ENCODE measurements at regions not wholly inside any gene's neighbourhood (a gene's known extent, or its start where the extent isn't known, plus 50 kb on each side); places are given as distances from the start of the nearest gene placed in this dataset.

DNA sequence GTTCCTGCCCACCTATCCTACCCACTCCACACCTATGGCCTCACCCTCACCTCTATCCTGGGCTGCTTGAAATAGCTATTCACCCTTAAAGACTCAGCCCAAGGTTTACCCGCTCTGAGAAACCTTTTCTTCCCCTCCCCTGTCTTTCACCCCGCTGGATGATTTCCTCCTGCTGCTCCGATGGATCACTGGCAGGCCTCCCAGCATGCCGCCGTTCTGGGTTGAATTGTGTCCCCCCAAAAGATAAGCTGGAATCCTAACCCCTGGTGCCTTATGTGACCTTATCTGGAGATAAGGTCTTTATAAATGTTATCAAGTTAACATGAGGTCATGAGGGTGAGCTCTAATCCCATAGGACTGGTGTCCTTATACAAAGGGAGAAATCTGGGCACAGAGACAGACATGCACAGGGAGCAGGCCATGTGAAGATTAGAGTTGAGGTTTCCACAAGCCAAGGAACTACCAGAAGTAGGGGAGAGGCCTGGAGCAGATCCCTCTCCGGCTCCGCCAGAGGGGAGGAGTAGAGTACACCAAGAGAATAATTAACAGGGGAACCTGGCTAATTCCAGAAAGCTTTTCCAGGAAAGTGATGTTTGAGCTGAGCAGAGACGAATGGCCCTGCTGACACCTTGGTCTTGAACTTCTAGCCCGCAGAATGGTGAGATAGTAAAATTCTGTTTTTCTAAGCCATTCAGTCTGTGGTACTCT, 110.0 kb upstream of the SERBP1 start:
- Histone ChIP-seq H3K9me3 (no peaks in the 10 kb centered on the region), H3K4me3 (no peak overlapping the region), H3K4me1 (no peaks in the 10 kb centered on the region), H3K36me3 (no peaks in the 10 kb centered on the region), H3K27ac (no peak overlapping the region), H3K27me3 (no peaks in the 10 kb centered on the region)
- no peak for TF ChIP-seq POLR2A (IDR thresholded peaks at IDR 0.05)
- TF ChIP-seq, protein P1, sequence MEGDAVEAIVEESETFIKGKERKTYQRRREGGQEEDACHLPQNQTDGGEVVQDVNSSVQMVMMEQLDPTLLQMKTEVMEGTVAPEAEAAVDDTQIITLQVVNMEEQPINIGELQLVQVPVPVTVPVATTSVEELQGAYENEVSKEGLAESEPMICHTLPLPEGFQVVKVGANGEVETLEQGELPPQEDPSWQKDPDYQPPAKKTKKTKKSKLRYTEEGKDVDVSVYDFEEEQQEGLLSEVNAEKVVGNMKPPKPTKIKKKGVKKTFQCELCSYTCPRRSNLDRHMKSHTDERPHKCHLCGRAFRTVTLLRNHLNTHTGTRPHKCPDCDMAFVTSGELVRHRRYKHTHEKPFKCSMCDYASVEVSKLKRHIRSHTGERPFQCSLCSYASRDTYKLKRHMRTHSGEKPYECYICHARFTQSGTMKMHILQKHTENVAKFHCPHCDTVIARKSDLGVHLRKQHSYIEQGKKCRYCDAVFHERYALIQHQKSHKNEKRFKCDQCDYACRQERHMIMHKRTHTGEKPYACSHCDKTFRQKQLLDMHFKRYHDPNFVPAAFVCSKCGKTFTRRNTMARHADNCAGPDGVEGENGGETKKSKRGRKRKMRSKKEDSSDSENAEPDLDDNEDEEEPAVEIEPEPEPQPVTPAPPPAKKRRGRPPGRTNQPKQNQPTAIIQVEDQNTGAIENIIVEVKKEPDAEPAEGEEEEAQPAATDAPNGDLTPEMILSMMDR (IDR thresholded peaks at IDR 0.05): no peak
- intact Hi-C loops (cut with DNase I; ENCODE audit: low total_unique reads): no loop called here
- no peak for DNase-seq

DNA sequence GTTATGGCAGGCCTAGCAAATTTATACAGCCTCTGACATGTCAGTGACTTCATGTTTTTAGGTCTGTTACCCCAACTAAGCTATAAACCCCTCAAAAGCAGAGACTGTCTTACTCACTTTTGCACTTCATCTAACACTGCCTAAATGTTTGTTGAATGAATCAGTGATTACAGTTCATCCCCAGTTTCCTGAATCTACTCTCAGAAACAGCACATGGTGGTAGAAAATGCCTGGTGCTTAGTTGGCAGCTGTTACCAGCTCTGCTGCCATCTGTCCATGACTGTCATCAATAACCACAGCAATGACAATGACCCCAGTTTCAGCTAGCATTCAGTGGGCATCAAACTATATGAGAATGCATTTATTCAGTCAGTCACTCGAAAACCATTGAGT, 110.5 kb upstream of the SERBP1 start:
- Histone ChIP-seq H3K27me3 (no peaks in the 10 kb centered on the region), H3K27ac (no peak overlapping the region), H3K4me3 (no peak overlapping the region), H3K9me3 (no peaks in the 10 kb centered on the region), H3K4me1 (no peaks in the 10 kb centered on the region), H3K36me3 (no peaks in the 10 kb centered on the region)
- DNase-seq: no peak
- intact Hi-C loops (cut with DNase I; ENCODE audit: low total_unique reads): no loop called here
- TF ChIP-seq POLR2A (IDR thresholded peaks at IDR 0.05): no peak
- TF ChIP-seq, protein P1 (IDR thresholded peaks at IDR 0.05): no peak

DNA sequence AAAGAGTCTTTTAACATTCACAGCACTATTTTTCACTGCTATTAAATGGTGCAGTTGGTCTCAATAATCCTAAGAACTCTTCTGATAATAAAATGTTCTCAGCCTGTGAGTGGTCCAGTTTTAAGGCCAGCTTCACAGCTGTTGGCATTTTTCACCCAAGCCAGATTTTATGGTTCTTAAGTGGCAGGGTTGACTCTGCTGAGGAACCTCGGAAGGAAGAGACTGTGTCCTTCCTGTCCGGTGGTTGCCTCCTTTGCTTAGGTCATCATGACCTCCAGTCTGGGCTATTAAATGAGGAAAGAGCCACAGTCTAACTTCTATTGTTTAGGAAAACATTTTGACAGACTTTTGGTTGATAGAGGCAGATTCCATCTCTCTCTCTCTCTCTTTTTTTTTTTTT, 112.5 kb upstream of the SERBP1 start:
- DNase-seq: no peak
- Histone ChIP-seq H3K9me3 (no peaks in the 10 kb centered on the region), H3K4me1 (no peaks in the 10 kb centered on the region), H3K36me3 (no peaks in the 10 kb centered on the region), H3K4me3 (no peak overlapping the region), H3K27me3 (no peaks in the 10 kb centered on the region), H3K27ac (no peak overlapping the region)
- intact Hi-C loops (cut with DNase I; ENCODE audit: low total_unique reads): no loop called here
- TF ChIP-seq POLR2A (IDR thresholded peaks at IDR 0.05): no peak
- TF ChIP-seq, protein P1 (IDR thresholded peaks at IDR 0.05): no peak

DNA sequence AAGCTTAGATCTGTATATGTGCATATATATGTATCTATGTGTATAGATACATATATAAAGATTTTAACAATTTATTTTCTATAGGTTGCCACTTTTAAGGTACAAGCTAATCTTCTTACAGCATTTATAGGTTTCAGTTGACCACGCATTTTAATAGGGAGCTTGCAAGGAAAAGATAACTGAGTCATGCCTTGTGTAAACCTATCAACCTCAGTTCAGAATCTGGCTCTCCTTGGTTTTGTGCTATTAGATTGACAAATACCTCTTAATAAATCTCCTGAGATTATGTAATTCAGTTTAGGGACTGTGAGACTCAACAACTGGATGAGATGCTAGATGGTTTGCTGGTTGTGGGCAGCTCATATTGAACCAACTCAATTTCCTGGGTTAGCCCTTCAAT, 114.7 kb upstream of the SERBP1 start:
- Histone ChIP-seq H3K27me3 (no peaks in the 10 kb centered on the region), H3K4me3 (no peak overlapping the region), H3K27ac (no peak overlapping the region), H3K4me1 (no peaks in the 10 kb centered on the region), H3K9me3 (no peaks in the 10 kb centered on the region), H3K36me3 (no peaks in the 10 kb centered on the region)
- intact Hi-C loops (cut with DNase I; ENCODE audit: low total_unique reads): no loop called here
- no peak for DNase-seq
- TF ChIP-seq, protein P1 (IDR thresholded peaks at IDR 0.05): no peak
- TF ChIP-seq POLR2A (IDR thresholded peaks at IDR 0.05): no peak

DNA sequence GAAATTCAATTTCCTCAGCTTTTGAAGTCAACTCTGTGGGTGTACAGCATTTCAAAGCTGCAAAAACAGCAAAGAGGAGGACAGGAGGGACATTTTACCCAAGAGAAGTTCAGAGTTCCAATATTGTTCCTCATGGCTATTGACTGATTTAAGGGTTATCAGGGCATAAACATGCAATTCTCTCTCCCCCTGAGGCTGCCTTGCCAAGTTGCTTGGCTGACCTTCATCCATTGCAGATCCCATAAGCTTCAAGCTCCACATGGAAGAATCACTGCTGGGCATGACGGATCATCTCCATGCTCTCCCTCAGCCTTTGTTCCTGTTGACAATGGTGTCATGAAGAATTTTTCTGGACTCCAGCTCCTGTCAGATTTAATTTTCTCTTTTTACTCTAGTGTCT, 115.2 kb upstream of the SERBP1 start:
- no peak overlapping the region for H3K27ac ChIP-seq
- H3K27me3 ChIP-seq: no peaks in the 10 kb centered on the region
- DNase-seq: no peak
- intact Hi-C loops (cut with DNase I; ENCODE audit: low total_unique reads): no loop called here
- TF ChIP-seq POLR2A (IDR thresholded peaks at IDR 0.05): no peak
- TF ChIP-seq, protein P1 (IDR thresholded peaks at IDR 0.05): no peak
- no peaks in the 10 kb centered on the region for H3K4me1 ChIP-seq
- no peaks in the 10 kb centered on the region for H3K36me3 ChIP-seq
- H3K9me3 ChIP-seq: no peaks in the 10 kb centered on the region
- no peak overlapping the region for H3K4me3 ChIP-seq
